GM19043 (cell line): ENCODE measurements at regions not wholly inside any gene's neighbourhood (a gene's known extent, or its start where the extent isn't known, plus 50 kb on each side); places are given as distances from the start of the nearest gene placed in this dataset.

Experiments
- ATAC-seq: cut with Tn5 transposase; IDR thresholded peaks from one replicate; pipeline ENCODE4 v1.9.1; 2021; ENCODE audit warnings: low read depth; ENCODE audit not compliant: unreplicated experiment

DNA sequence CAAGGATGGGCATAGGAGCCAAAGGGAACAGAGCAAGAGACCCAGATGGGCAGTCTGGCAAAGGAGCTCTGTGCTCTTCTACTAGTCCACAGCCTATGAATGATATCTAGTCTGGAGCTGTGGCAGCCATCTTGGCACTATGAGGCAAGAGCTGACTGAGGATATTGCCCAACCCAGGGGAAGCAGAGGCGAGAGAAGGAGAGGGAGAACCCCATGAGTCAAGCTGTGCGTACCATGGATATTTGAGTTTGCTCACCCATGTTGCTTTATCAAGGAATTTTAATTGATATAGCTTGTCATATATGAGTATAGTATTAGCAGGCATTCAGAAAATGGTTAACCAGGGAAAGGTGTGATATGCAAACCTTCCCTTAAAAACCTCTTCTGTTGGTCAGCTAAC is 420.9 kb downstream of the PRDM2 start:
- no peak for ATAC-seq

DNA sequence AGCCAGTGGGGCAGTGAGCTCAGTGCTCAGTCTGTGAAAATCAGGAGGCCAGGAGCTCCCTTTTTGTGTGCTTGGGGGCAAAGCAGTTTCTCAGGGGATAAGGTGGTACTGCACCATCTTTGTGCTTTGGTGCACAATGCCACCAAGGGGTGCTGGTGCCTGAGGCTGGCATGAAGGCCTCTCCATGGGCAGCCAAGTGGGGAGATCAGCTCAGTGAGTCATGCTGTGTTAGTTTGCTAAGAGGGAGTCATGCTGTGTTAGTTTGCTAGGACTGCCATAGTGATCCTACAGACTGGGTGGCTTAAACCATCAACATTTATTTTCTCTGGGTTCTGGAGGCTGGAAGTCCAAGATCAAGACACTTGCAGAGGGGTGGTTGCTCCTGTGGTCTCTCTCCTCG is 428.1 kb downstream of the PRDM2 start:
- ATAC-seq = no peak

DNA sequence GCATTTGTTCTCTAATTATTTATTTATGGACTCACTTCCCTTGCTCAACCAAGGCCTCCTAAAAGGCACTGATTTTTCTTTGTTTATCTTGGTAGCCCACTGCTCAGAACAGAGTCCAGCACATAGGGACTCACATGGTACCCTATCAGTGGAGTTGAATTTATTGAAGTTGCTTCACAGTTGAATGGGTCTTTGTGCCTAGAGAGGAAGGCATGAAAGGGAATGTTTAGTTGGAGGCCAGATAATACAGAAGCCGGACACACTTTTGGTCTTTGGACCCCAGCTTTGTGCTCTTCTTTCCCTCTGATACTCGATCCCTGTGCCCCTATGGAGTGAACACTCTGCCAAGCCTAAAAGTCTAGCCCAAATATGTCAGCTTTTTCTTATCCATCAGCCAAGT is 429.0 kb downstream of the PRDM2 start:
- ATAC-seq = no peak

DNA sequence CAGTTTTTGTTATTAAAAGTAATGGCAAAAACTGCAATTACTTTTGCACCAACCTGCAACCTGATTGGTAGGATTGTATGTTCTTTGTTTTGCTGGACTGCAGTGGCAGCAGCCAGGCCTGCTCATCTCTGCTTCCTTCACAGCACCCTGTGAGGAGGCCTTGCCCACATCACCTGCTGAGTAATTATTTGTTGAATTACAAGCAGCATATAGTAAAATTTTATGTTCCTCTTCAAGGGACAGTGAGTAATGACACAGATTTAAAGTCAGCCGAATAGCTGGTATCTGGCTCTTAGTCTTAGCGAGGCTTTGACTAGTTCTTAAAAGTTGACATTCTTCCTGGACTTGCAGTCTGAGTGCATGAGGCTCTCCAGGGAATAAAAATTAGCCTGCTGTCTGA is 435.1 kb downstream of the PRDM2 start:
- no peak for ATAC-seq

DNA sequence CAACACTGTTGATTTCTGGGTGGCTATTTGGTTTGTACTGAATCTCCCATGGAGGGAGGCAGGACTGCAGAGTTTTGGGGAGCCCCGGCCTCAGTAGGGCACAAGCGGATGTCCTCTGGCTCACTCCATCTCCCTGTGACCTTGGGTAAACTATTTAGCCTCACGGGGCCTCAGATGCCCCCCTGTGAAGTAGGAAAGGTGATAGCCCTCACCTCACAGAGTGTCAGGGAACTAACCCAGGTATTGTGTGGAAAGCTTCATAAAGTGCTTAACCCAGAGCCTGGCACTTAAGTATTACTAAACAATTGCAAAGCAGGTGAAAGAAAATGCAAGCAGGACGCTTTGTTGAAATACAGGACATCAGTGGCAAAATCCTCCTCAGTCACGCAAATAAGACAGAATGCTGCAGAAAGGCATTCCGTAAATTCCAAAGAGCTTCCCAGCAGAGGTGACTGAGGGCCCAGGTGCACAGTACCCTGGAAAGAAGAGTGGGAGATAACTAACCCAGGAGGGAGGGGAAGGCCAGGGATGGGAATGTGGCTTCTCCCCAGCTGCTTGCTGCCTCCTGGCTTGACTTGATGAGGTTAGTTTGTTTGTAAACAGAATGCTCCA is 436.3 kb downstream of the PRDM2 start:
- ATAC-seq = no peak

GRCh38 chr1:14136881-14137280 is 436.9 kb downstream of the PRDM2 start:
- ATAC-seq = no peak

GRCh38 chr1:14137411-14138134 is 437.6 kb downstream of the PRDM2 start:
- ATAC-seq = no peak

DNA sequence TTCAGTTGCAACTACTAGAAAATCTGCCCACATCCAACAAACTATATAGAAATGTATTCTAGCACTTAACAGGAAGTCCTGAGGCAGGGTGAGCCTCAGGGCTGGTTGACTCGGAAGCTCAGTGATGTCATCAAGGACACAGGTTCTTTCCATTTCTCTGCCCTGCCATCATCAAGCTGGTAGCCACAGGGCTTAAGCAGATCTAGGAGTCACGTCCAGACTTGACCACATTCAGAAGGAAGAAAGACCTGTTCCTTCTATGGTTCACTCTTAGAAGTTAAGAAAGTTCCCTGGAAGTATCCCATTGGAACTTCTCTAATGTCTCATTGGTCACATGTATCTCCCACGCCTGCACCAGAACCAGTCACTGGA is 438.1 kb downstream of the PRDM2 start:
- no peak for ATAC-seq

DNA sequence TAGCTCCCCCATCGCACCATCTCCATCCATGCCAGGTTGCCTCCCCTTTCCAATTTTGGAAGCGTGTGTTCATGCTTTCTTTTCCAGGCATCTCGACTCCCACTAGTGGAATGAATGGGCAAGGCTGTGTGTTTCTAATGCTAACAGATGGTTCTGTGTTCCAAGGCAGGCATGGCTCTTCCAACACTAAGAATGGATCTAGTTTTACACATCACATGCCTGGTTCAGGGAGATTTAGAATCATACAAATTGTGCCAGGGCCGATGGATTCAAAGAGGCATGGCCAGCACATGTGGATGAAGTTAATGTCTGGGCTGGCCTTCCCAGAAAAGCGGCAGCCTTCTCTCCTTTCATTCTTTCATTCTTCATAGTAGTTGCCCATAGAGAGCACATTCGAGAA is 438.7 kb downstream of the PRDM2 start:
- ATAC-seq = no peak

GRCh38 chr1:14140831-14141401 is 440.9 kb downstream of the PRDM2 start:
- no peak for ATAC-seq

DNA sequence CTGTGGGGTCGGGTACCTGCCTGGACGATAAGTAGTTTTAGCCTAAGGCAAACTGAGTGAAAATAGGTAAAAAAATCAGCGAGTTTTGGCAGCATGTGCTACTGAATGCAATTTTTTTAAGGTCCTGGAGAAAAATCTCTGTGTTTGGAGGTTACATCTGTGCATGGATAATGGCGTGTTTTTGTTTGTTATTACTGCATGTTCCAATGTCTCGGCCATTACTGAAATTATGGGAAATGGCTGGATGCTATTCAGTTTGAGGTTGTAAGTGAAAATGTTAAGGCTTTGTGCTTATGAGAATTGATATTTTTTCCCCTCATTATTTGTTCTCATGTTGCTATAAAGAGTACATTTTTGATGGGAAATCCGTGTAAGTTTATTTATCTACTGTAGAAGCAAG is 441.7 kb downstream of the PRDM2 start:
- ATAC-seq = no peak

DNA sequence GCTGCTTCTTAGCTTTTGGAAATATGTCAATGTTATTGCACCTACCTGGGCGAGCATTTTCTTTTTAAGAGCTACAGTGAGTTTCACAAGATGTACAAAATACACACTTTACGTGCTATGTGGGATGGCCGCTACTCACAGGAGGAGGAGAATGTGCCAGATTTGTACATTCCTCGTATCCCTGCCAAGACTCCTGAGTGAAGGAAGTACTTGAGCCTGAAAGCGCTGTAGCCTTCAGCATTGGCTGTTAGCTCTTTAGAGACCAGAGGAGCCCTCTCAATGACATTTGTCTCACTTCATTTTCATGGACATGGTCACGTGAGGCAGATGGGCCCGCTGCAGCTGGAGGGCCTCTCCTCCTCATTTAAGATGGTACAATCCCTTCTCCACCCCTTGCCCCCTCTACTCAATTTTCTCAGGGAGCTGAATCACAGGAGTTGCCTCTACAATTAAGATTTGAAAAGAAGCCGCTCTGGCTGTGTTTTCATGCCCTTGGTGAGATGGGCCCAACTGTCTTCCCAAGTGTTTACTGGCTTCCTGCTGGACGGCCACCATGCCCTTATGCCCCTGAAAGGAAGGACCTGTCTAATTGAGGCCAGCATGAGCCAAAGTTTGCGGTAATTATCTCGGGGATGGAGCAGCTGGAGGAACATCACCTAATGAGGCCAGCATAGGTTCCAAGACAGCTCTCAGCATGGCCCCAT is 442.6 kb downstream of the PRDM2 start:
- ATAC-seq = no peak

- no peak for ATAC-seq
Observed at GRCh38 chr1:14143777-14144176, 443.8 kb downstream of the PRDM2 start.

DNA sequence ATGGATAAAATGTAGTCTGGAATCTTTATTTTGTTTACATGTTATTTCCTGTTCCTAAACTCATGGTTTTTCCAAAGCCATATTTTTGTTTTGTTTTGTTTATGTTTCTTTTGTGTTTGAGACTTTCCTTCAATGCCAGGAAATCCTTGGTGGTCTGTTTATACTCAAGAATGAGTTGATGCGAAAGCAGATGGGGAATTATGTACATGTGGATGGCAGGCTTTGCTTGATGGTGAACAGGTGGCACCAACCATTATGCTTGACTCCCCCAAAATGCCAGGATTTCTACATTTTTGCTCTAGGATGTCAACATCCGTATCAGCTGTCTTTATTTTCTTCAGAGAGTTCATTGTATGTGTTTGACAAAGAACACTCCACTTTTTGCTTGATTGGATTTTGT is 448.5 kb downstream of the PRDM2 start:
- ATAC-seq = no peak

- ATAC-seq = no peak
Observed at GRCh38 chr1:14149431-14149830, 449.1 kb upstream of the KAZN start.

- ATAC-seq = no peak
Observed at GRCh38 chr1:14156543-14156942, 441.9 kb upstream of the KAZN start.

DNA sequence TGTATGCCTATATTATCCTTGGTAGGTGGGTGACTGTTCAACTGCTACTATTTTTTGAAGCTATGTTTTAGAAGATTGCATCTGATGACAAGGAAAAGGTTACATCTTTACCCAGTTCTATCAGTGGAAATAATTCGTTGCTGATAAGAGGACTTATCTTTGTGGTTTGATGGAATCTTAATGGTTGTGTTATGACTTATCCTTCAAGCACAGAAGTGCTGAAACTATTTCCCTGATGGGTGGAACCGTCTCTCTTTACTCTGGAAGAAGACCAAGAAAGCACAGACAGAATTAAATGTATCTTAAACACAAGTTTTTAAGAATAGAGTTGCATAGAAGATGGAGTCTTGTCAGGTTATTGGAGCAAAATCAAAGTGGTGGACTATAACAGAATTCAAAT is 437.7 kb upstream of the KAZN start:
- ATAC-seq = no peak

DNA sequence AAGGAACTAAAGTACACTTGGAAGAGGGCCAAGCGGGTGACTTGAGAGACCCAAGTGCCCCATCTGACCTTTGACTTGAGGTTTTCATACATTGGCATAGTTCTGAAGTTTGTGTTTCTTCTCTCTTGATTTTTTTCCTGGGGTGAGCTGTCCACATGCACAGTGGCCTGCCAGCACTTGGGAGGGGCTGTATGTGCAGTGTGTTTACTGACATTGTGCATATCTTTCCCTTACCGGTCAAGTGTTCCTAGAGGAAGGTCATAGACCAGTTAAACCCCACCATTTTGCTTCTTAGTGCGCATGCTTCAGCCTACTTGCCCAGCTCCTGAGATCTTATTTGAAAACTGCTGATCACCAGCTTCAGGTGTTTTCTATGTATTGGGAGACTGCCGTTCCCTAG is 435.2 kb upstream of the KAZN start:
- no peak for ATAC-seq

DNA sequence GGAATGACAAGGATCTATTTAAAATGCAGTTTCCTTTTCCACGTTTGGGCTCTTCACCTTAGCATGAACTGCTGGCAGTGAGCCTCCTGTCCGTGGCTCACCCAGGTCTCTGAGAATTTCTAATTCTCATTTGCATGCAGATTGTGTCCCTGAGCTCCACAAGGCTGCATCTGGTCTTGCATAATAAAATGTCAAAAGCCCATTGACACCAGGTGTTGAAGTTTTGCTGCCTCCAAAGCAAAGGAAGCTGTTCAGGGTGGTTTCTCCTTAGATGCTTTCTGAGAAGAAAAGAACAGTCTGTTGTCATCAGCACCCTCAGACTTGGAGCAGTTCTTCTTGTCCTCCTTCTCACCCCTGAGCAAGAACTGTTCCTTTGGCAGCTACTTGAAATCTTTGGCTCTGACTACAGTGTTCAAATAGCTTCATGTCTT is 433.1 kb upstream of the KAZN start:
- no peak for ATAC-seq

DNA sequence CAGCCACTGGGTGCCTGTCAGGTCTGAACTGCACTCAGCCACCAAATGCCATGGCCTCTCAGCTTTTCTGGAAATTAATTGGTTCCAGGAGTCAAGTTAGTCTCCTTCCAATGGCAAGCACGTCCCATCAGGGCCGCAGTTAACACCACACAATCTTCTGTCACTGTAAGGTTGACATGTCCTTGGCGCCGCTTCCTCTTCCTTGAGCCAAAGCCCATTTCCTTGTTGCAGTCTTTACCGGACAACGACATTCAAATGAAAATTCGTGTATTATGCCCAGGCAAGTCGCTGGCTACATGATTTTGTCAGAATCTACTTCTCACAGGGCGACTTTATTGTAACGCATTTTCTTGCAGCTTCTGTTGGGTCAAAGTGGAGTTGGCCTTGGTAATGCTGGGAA is 430.6 kb upstream of the KAZN start:
- ATAC-seq = no peak

GRCh38 chr1:14168326-14169063 is 430.0 kb upstream of the KAZN start:
- ATAC-seq = no peak
